ENCODE measurements at regions not wholly inside any gene's neighbourhood (a gene's known extent, or its start where the extent isn't known, plus 50 kb on each side); places are given as distances from the start of the nearest gene placed in this dataset.

GRCh38 chr5:18397891-18398290, 763.6 kb downstream of the TAF11L14 start:
- TF ChIP-seq CTCF (IDR thresholded peaks at IDR 0.05), result no peak
- TF ChIP-seq POLR2A (IDR thresholded peaks at IDR 0.05), result no peak

Measured in body of pancreas (tissue), 4 donors.